NCI-H446 treated with DMSO at 0.1 percent for 48 hours (cell line): ENCODE measurements at regions not wholly inside any gene's neighbourhood (a gene's known extent, or its start where the extent isn't known, plus 50 kb on each side); places are given as distances from the start of the nearest gene placed in this dataset.

Experiments used
- DNase-seq: peaks from one replicate; lab custom pipeline; 2025; lab: John Stamatoyannopoulos, UW

DNA sequence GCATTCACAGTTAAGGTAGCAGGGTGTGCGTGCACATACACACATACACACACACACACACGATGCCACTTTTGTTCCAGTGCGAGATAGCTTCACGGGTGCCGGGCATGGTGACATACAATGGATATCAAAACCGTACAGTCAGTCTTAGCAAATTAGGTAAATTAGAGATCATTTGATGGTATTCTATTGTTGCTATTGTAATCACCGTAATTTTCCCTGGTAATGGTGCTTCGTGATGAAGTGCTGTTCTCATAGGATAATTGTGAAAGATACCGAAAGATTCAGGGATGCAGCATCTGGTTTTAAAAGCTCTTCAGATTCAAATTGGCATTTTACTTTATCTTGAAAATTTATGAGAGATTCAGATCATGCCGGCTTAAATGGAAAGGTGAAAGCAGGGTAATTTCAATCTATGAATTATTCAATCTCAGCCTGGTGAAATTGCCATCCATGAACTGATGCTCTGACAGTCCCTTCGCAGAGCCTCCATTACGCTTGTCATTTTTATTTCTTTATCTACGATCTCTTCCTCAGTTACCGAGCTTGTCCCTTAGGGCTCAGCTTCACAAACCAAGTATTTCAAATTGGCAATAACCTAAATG is 71.3 kb upstream of the SOX4 start:
- no peak for DNase-seq

DNA sequence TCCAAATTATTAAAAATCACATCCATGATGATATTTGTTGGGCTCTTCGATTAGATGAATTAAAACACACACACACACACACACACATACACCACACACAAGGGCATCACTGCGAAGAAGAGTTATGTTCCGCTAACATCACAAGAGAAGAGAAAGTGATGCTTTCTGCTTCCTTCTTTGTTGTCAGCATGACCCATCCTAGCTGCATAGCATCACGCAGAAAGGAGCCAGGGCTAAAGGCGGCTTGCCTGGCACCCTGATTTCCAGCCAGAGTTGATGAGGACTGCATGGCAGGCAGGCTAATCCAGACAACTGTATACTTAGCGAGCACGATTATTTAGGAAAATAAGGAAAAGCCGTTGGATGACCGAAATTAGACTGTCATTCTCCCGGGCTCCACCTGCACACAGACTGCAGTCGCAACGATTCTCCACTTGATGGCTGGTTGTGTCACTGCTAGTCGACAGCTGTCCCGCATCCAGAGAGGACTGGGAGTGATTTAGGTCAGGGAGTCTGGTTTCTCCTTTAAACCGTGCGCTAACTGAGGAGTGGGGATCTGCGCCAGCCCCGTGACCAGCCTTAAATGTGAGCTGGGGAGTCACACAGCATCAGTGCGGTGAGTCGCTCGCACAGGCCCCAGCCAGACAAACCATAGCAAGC is 70.6 kb upstream of the SOX4 start:
- DNase-seq, result no peak

DNA sequence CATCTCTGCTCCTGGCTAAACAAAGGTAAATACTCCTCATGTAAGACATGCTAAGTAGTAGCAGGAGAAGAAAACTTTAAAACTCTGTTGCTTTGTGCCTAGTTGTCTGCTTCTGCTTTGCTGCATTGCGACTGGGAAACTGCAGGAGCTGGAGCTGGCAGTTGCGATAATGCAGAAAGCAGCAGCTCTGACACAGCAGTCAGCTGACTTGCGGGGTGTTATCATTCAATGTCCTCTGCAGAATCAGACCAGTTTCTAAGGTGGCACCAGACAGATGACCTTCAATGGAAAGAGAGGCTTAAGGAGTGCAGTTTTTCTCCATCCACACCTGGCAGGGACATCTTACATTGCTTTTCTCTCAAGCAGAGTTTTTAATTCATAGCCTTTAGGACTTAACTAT is 69.9 kb upstream of the SOX4 start:
- no peak for DNase-seq

DNA sequence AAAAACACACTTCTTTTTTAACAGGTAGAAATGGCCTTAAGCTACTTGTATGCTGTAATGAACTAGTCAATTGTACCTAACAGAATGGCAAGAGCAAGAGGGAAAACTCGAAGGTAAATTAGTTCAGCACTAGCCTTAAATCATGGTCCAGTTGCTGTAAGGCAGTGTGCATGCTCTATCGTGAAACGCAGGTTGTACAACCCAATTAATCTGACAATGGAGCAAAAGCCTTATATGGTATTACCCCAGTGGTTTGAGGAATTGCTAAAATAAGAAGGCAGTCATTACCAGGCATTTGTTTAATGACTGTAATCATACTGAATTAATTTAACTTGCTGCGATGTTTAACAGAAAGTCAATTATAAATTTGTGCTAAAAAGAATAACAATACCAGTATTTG is 69.3 kb upstream of the SOX4 start:
- no peak for DNase-seq

DNA sequence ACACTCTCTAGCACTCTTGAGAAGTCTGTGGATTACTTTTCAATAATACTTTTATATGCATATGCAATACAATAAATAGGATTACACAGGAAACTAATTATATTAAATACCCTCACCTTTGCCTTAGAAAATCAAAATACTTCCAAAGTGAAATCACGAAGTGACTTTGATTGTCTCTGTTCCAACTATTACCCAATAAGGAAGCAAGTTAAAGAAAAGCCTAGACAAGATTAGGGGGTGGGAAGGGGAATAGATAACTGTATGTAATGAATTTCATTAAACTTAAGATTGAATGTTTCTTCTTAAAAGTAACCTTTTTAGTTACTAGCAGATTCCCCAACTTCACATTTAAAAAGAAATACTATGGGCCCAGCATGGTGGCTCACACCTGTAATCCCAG is 66.6 kb upstream of the SOX4 start:
- no peak for DNase-seq

DNA sequence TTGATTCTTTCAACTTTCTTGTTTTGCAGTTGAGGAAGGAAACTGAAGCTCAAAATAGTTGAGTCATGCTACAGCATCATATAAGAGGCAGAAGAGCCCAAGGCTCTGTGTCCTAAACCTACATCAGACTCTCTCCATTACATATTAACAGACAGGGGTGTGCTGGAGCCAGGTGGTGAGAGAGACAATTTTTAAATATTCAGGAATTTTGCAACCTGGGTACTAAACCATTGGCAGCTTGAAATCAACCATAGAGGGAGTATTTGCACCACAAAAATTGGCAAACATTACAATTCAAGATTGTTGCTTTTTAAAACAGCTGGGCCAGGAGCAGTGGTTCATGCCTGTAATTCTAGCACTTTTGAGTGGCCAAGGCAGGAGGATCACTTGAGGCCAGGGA is 65.8 kb upstream of the SOX4 start:
- no peak for DNase-seq

DNA sequence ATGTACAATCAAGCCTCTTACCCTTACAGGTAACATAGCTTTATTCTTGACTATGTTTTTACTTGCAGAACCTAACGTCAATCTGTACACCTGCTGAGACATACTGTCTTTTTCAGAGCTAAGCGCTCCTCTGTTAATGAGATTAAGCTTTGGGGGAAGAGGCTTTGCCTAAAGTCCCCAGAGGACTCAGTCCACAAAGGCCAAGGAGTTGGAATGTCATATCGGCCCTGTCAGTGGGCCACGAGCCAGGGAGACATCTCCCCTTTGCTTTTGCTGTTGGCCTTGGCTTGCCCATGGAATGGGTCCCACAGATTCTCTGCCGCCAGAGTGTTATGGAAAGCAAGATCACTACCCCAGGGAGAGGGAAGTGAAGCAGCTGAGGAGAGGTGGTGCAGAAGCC is 64.1 kb upstream of the SOX4 start:
- no peak for DNase-seq

DNA sequence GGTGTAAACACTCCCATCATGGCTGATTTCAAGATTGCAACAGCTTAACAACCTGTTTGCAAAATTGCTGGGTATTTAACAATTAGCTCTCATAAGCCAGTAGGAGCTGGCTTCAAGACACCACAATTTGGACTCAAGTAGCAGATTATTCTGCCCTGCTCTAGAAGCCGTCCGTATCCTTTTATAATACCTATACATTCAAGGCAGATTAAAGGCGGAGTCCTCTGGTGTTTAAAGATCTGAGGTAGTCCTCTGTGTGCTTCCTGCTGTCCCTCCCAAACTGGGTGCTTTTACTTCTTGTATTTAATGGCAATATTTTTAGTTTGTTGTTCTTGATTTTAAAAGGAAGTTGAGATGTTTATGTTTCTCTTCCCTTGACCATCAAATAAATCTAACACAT is 62.2 kb upstream of the SOX4 start:
- DNase-seq, result no peak

DNA sequence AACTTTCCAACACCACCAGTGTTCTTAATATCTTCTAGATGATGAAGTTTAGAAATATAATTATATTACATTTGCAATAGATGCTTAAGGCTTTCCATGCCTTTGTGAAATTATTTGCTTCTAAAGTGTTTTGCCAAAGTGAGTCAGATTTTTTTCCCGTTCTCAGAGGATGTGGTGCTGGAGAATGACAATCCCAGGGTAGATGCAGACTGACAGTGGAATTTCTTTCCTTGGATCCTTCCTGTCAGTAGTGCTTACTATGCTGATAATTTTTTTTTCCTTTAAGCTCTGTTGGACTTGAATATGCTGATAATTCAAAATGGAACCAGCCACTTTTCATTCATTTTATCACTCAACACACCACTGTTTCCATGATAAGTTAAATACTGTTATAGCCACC is 59.9 kb upstream of the SOX4 start:
- no peak for DNase-seq

DNA sequence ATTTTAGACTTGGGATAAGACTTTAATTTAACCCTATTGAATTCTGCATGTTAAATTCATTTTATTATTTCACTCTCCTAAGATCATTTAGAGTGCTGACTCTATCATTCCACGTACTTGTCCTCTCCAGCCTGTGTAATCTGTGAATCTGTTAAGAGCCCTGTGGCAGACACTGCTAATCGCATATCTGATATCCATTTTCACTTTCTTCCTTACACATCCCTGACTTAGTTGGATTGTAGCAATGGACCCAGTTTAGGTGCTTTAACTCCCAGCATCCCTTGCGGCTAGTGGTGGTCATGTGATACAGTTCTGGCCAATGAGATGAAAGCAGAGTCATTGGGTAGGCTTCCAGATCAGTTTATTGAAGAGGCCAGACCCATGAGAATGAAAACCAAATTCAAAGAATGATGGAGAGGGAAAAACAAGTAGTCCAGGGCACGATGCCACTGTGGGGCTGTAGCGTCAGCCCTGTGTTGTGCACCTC is 57.2 kb upstream of the SOX4 start:
- DNase-seq, result no peak

DNA sequence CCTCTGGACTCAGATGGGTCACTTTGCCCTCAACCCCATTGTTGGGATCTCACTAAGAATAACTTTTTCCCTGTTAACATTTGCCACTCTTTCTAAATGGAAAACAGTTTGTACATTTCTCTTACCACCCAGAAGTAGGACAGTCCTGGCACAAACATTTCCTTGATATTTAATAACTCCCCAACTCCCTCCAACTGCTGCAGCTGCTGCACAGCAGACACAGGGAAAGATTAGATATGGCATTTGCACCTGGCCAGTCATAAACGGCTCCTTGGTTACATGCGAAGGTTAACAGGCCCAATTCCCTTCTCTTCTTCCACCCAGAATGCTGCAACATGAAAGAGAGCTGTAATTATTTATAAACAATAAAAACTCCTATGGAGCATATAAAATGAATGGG is 55.9 kb upstream of the SOX4 start:
- no peak for DNase-seq

DNA sequence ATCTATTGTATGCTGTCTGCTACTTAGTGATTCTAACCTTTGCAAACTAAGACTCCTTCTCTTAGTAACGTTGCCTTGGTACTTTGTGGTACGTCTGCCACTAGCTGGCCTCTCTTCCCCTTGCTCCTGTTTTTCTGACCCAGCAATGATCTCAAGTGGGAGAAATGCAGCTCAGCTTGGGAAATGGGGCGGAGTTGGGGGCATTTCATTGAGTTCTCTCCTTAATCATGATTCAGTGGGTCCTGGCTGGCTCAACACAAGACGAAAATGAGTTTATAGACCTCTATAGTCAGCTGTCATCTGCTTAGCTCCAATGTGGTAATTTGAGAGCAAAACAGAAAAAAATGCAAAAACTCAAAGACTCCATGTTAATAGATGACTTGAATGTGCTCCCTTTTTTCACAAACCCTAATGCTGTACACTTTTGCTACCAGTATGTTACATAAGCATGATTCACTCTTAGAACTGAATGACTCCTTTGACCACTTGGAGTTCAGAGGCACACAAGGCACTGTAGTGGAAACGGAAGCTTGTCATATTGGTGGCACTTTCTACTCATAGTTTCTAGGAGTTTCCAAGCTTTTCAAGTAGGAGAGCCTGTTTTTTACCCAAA is 55.3 kb upstream of the SOX4 start:
- DNase-seq, result no peak

DNA sequence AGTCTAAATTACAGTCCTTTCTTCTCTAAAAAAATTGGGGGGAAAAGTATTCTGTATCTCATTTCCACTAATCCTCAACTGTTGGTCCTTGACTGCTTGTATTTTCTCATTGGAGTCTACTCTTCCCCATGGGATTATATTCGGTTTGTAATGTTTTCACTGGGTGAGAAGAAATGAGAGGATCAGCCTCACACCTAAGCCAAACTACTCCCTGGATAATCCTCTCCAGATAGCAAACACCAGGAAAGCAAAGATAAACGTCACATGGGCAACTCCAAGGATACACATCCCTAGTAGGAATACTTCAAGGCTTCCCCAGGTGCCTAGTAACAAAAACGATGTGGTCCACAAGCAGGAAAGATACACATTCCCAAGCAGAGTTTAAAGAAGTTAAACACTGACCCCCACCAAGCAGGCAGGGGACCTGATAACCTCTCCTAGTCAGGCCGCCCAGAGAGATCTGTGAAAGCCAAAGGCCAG is 53.9 kb upstream of the SOX4 start:
- no peak for DNase-seq
